Neural crest cell (in vitro differentiated cells): ENCODE measurements at regions not wholly inside any gene's neighbourhood (a gene's known extent, or its start where the extent isn't known, plus 50 kb on each side); places are given as distances from the start of the nearest gene placed in this dataset.
A peak's percentile ranks its signal among the peaks of the same experiment; 100 is the strongest.

ENCODE experiments used
- DNase-seq: peaks from one replicate; pipeline ENCODE4 v3.0.0; 2021; ENCODE audit warnings: low read depth, mixed read lengths, low spot score
- H3K27ac Mint-ChIP-seq: one replicate; pipeline ENCODE4 v1.8.0; 2021; ENCODE audit warnings: mild to moderate bottlenecking, mixed read lengths; ENCODE audit not compliant: unreplicated experiment
- H3K27me3 Mint-ChIP-seq: 2 replicates; pipeline ENCODE4 v1.8.0; 2021; ENCODE audit warnings: low read depth, mild to moderate bottlenecking, mixed read lengths
- H3K36me3 Mint-ChIP-seq: 2 replicates; pipeline ENCODE4 v1.8.0; 2021; ENCODE audit warnings: low read depth, mild to moderate bottlenecking, mixed read lengths
- H3K4me1 Mint-ChIP-seq: 2 replicates; pipeline ENCODE4 v1.8.0; 2021; ENCODE audit warnings: mixed read lengths
- H3K4me3 Mint-ChIP-seq: one replicate; pipeline ENCODE4 v1.8.0; 2021; ENCODE audit warnings: mild to moderate bottlenecking, mixed read lengths
- H3K9me3 Mint-ChIP-seq: 2 replicates; pipeline ENCODE4 v1.8.0; 2021; ENCODE audit warnings: mixed read lengths
- CTCF ChIP-seq: fragments of 200-600 bp; sonication (generic); conservative IDR thresholded peaks from 2 replicates; pipeline ENCODE4 v1.5.0; 2021; ENCODE audit warnings: antibody characterized with exemption, mild to moderate bottlenecking

- H3K9me3 Mint-ChIP-seq = no peaks in the 10 kb centered on the region
- TF ChIP-seq CTCF = no peak
- peak overlapping the region; percentile 6 for H3K27ac Mint-ChIP-seq
- H3K27me3 Mint-ChIP-seq = no peaks in the 10 kb centered on the region
- no peak for DNase-seq
- no peaks in the 10 kb centered on the region for H3K36me3 Mint-ChIP-seq
- no peak overlapping the region for H3K4me3 Mint-ChIP-seq
- H3K4me1 Mint-ChIP-seq = peaks cover 13% of the 10 kb centered on the region
Measured at GRCh38 chr1:163875200-163875926, 553.6 kb downstream of the NUF2 start.

GRCh38 chr1:163875927-163876320 lies 554.2 kb downstream of the NUF2 start:
- H3K27me3 Mint-ChIP-seq = no peaks in the 10 kb centered on the region
- H3K4me3 Mint-ChIP-seq = no peak overlapping the region
- TF ChIP-seq CTCF = no peak
- peaks cover 13% of the 10 kb centered on the region for H3K4me1 Mint-ChIP-seq
- no peaks in the 10 kb centered on the region for H3K36me3 Mint-ChIP-seq
- no peaks in the 10 kb centered on the region for H3K9me3 Mint-ChIP-seq
- H3K27ac Mint-ChIP-seq = no peak overlapping the region
- DNase-seq = no peak

- H3K27me3 Mint-ChIP-seq = no peaks in the 10 kb centered on the region
- H3K4me3 Mint-ChIP-seq = no peak overlapping the region
- no peaks in the 10 kb centered on the region for H3K9me3 Mint-ChIP-seq
- TF ChIP-seq CTCF = no peak
- no peak overlapping the region for H3K27ac Mint-ChIP-seq
- no peak for DNase-seq
- H3K36me3 Mint-ChIP-seq = no peaks in the 10 kb centered on the region
- H3K4me1 Mint-ChIP-seq = peaks cover 13% of the 10 kb centered on the region
Measured at GRCh38 chr1:163876546-163876945, 554.8 kb downstream of the NUF2 start.

GRCh38 chr1:163877016-163877415 lies 555.3 kb downstream of the NUF2 start:
- no peak for DNase-seq
- no peak for TF ChIP-seq CTCF
- Mint-ChIP-seq H3K4me1 (peaks cover 13% of the 10 kb centered on the region), H3K27ac (no peak overlapping the region), H3K4me3 (no peak overlapping the region), H3K36me3 (no peaks in the 10 kb centered on the region), H3K27me3 (no peaks in the 10 kb centered on the region), H3K9me3 (no peaks in the 10 kb centered on the region)

GRCh38 chr1:163885510-163885909 lies 563.8 kb downstream of the NUF2 start:
- Mint-ChIP-seq H3K27ac (no peak overlapping the region), H3K4me3 (no peak overlapping the region), H3K36me3 (no peaks in the 10 kb centered on the region), H3K4me1 (peaks cover 4% of the 10 kb centered on the region), H3K9me3 (no peaks in the 10 kb centered on the region), H3K27me3 (no peaks in the 10 kb centered on the region)
- no peak for TF ChIP-seq CTCF
- no peak for DNase-seq
